WTC11 (cell line): ENCODE measurements at regions not wholly inside any gene's neighbourhood (a gene's known extent, or its start where the extent isn't known, plus 50 kb on each side); places are given as distances from the start of the nearest gene placed in this dataset.

Experiments
- ATAC-seq: fragments of 200-7000 bp; cut with Tn5 transposase; 2 replicates; pipeline ENCODE4 v1.10.0; 2021; ENCODE audit warnings: mild to moderate bottlenecking, moderate library complexity
- CTCF ChIA-PET: fragments of 300-600 bp; sonication (Branson Sonifier 250); formaldehyde crosslinking; loops from one replicate; lab custom pipeline; 2021; ENCODE audit warnings: antibody characterized with exemption; lab: Charles Lee
- POLR2A ChIA-PET: fragments of 350-600 bp; sonication (Branson Sonifier 250); formaldehyde crosslinking; loops from one replicate; lab custom pipeline; 2021; ENCODE audit warnings: antibody characterized with exemption; lab: Charles Lee
- DNase-seq: peaks from one replicate; pipeline ENCODE4 v3.0.0; 2021; ENCODE audit warnings: low spot score
- H3K27ac Mint-ChIP-seq: 2 replicates; pipeline ENCODE4 v1.8.0; 2021; ENCODE audit warnings: mixed read lengths
- H3K27me3 Mint-ChIP-seq: 2 replicates; pipeline ENCODE4 v1.8.0; 2021; ENCODE audit warnings: low read depth, mild to moderate bottlenecking, moderate library complexity, mixed read lengths
- H3K36me3 Mint-ChIP-seq: 2 replicates; pipeline ENCODE4 v1.8.0; 2021; ENCODE audit warnings: mixed read lengths
- H3K4me1 Mint-ChIP-seq: 2 replicates; pipeline ENCODE4 v1.8.0; 2022; ENCODE audit warnings: mixed read lengths
- H3K4me3 Mint-ChIP-seq: 2 replicates; pipeline ENCODE4 v1.8.0; 2021; ENCODE audit warnings: mild to moderate bottlenecking, moderate library complexity, mixed read lengths
- H3K9me3 Mint-ChIP-seq: 2 replicates; pipeline ENCODE4 v1.8.0; 2021; ENCODE audit warnings: mixed read lengths
- EMX1 ChIP-seq: fragments of 250-450 bp; sonication (Bioruptor Pico); IDR thresholded peaks from 2 replicates; pipeline ENCODE4 v1.8.0; 2021; ENCODE audit warnings: mild to moderate bottlenecking
- ESRRA ChIP-seq: sonication (generic); formaldehyde crosslinking; IDR thresholded peaks from 2 replicates; pipeline ENCODE4 v1.8.1; 2022; ENCODE audit warnings: mild to moderate bottlenecking, missing genetic modification reagents, borderline replicate concordance
- ETV6 ChIP-seq: sonication (generic); formaldehyde crosslinking; IDR thresholded peaks from 2 replicates; pipeline ENCODE4 v1.8.1; 2022; ENCODE audit warnings: mild to moderate bottlenecking, missing genetic modification reagents
- FOXK1 ChIP-seq: sonication (generic); formaldehyde crosslinking; IDR thresholded peaks from 2 replicates; pipeline ENCODE4 v1.8.0; 2022; ENCODE audit warnings: mild to moderate bottlenecking, moderate library complexity, missing genetic modification reagents
- GRHL2 ChIP-seq: fragments of 250-450 bp; sonication (Bioruptor Pico); IDR thresholded peaks from 2 replicates; pipeline ENCODE4 v1.8.0; 2022; ENCODE audit warnings: mild to moderate bottlenecking, moderate library complexity; ENCODE audit not compliant: insufficient replicate concordance, severe bottlenecking
- NFYB ChIP-seq: sonication (generic); formaldehyde crosslinking; conservative IDR thresholded peaks from 2 replicates; pipeline ENCODE4 v1.8.0; 2022; ENCODE audit warnings: low read depth, missing genetic modification reagents
- NR1H2 ChIP-seq: sonication (generic); formaldehyde crosslinking; IDR thresholded peaks from 2 replicates; pipeline ENCODE4 v1.9.0; 2021; ENCODE audit warnings: mild to moderate bottlenecking, moderate library complexity, missing genetic modification reagents
- OVOL2 ChIP-seq: fragments of 250-450 bp; sonication (Bioruptor Pico); IDR thresholded peaks from 2 replicates; pipeline ENCODE4 v1.9.0; 2021; ENCODE audit warnings: mild to moderate bottlenecking, borderline replicate concordance
- RELA ChIP-seq: sonication (generic); formaldehyde crosslinking; IDR thresholded peaks from 2 replicates; pipeline ENCODE4 v1.8.1; 2022; ENCODE audit warnings: missing genetic modification reagents, mild to moderate bottlenecking, borderline replicate concordance
- SMAD3 ChIP-seq: sonication (generic); formaldehyde crosslinking; IDR thresholded peaks from 2 replicates; pipeline ENCODE4 v1.8.0; 2022; ENCODE audit warnings: missing genetic modification reagents, mild to moderate bottlenecking, borderline replicate concordance
- STAT6 ChIP-seq: sonication (generic); formaldehyde crosslinking; conservative IDR thresholded peaks from 2 replicates; pipeline ENCODE4 v1.8.1; 2023; ENCODE audit warnings: mild to moderate bottlenecking, low read depth, missing genetic modification reagents, moderate library complexity
- TCF7 ChIP-seq: sonication (generic); formaldehyde crosslinking; IDR thresholded peaks from 2 replicates; pipeline ENCODE4 v1.8.0; 2022; ENCODE audit warnings: mild to moderate bottlenecking, low read depth, missing genetic modification reagents, moderate library complexity
- TP53 ChIP-seq: sonication (generic); formaldehyde crosslinking; IDR thresholded peaks from 2 replicates; pipeline ENCODE4 v1.8.1; 2023; ENCODE audit warnings: mild to moderate bottlenecking, missing genetic modification reagents
- ZNF263 ChIP-seq: sonication (generic); formaldehyde crosslinking; IDR thresholded peaks from 2 replicates; pipeline ENCODE4 v1.8.1; 2022; ENCODE audit warnings: low read depth, mild to moderate bottlenecking, moderate library complexity, missing genetic modification reagents
- TF ChIP-seq, protein P1 (sequence below): sonication (generic); formaldehyde crosslinking; IDR thresholded peaks from 2 replicates; pipeline ENCODE4 v1.8.1; 2023; ENCODE audit warnings: mild to moderate bottlenecking, moderate library complexity, missing genetic modification reagents
- TF ChIP-seq, protein P2 (sequence below): sonication (generic); formaldehyde crosslinking; IDR thresholded peaks from 2 replicates; pipeline ENCODE4 v1.8.1; 2022; ENCODE audit warnings: low read depth, missing genetic modification reagents, borderline replicate concordance
- TF ChIP-seq, protein P3 (sequence below): sonication (generic); formaldehyde crosslinking; IDR thresholded peaks from 2 replicates; pipeline ENCODE4 v1.8.0; 2023; ENCODE audit warnings: missing genetic modification reagents
- TF ChIP-seq, protein P4 (sequence below): sonication (generic); formaldehyde crosslinking; IDR thresholded peaks from 2 replicates; pipeline ENCODE4 v1.8.0; 2023; ENCODE audit warnings: missing genetic modification reagents, mild to moderate bottlenecking, borderline replicate concordance
- TF ChIP-seq, protein P5 (sequence below): sonication (generic); formaldehyde crosslinking; IDR thresholded peaks from 2 replicates; pipeline ENCODE4 v1.8.0; 2022; ENCODE audit warnings: mild to moderate bottlenecking, missing genetic modification reagents

DNA sequence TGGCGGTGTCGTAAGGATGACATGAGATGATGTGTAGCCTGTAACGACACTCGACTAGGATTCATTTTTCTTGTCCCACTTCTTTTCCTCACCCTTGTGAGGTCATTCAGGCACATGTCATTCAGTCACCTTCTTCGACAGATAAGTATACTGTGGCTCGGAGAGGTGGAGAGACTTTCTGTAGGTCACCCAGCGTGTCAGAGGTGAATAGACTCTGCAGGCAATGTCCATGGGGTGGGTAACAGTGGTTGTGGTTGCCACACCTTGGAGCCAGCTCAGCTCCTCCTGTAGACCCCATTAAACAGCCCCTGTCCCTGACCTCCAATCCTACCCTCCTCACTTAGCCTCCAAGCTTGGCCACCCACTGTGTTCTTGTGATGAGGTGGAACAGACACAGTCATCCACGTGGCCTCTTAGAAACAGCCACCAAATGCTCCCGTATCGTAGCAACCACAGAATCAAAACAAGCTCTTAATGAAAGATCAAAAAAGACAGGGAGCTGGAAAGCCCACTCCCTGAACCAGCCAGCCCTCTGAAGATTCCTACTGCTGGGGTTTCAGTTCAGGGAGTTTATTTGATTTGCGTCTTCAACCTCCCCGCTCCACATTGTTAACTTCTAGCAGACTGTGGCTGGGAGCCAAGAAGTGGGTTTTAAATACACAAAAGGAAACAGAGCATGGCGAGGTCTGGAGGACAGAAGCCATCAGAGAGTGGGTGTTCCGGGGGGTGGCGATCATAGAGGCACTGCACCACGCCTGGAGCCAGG, 89.0 kb upstream of the GRK3 start:
- no peak for TF ChIP-seq TCF7
- TF ChIP-seq OVOL2 (CRISPR knock-in tag): no peak
- TF ChIP-seq NR1H2 (CRISPR knock-in tag): no peak
- TF ChIP-seq, protein P1, sequence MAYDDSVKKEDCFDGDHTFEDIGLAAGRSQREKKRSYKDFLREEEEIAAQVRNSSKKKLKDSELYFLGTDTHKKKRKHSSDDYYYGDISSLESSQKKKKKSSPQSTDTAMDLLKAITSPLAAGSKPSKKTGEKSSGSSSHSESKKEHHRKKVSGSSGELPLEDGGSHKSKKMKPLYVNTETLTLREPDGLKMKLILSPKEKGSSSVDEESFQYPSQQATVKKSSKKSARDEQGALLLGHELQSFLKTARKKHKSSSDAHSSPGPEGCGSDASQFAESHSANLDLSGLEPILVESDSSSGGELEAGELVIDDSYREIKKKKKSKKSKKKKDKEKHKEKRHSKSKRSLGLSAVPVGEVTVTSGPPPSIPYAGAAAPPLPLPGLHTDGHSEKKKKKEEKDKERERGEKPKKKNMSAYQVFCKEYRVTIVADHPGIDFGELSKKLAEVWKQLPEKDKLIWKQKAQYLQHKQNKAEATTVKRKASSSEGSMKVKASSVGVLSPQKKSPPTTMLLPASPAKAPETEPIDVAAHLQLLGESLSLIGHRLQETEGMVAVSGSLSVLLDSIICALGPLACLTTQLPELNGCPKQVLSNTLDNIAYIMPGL (CRISPR knock-in tag): no peak
- no peak for TF ChIP-seq NFYB
- TF ChIP-seq, protein P2, sequence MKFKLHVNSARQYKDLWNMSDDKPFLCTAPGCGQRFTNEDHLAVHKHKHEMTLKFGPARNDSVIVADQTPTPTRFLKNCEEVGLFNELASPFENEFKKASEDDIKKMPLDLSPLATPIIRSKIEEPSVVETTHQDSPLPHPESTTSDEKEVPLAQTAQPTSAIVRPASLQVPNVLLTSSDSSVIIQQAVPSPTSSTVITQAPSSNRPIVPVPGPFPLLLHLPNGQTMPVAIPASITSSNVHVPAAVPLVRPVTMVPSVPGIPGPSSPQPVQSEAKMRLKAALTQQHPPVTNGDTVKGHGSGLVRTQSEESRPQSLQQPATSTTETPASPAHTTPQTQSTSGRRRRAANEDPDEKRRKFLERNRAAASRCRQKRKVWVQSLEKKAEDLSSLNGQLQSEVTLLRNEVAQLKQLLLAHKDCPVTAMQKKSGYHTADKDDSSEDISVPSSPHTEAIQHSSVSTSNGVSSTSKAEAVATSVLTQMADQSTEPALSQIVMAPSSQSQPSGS (CRISPR knock-in tag): no peak
- no peak for TF ChIP-seq ESRRA (CRISPR knock-in tag)
- TF ChIP-seq ZNF263 (CRISPR knock-in tag): no peak
- no peak for TF ChIP-seq ETV6 (CRISPR knock-in tag)
- no peak for TF ChIP-seq SMAD3 (CRISPR knock-in tag)
- no peak for TF ChIP-seq FOXK1
- TF ChIP-seq, protein P3, sequence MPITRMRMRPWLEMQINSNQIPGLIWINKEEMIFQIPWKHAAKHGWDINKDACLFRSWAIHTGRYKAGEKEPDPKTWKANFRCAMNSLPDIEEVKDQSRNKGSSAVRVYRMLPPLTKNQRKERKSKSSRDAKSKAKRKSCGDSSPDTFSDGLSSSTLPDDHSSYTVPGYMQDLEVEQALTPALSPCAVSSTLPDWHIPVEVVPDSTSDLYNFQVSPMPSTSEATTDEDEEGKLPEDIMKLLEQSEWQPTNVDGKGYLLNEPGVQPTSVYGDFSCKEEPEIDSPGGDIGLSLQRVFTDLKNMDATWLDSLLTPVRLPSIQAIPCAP (CRISPR knock-in tag): no peak
- Mint-ChIP-seq H3K9me3 (peaks cover 11% of the 10 kb centered on the region), H3K4me3 (no peak overlapping the region), H3K36me3 (peaks cover 13% of the 10 kb centered on the region), H3K27ac (no peak overlapping the region), H3K4me1 (no peaks in the 10 kb centered on the region), H3K27me3 (no peaks in the 10 kb centered on the region)
- CTCF ChIA-PET: no interaction called here
- ATAC-seq (no peak), DNase-seq (no peak)
- POLR2A ChIA-PET: no interaction called here

- ChIA-PET POLR2A (no interaction called here), CTCF (no interaction called here)
- Mint-ChIP-seq H3K27me3 (no peaks in the 10 kb centered on the region), H3K9me3 (peaks cover 15% of the 10 kb centered on the region), H3K4me3 (no peak overlapping the region), H3K27ac (no peak overlapping the region), H3K36me3 (peaks cover 25% of the 10 kb centered on the region), H3K4me1 (no peaks in the 10 kb centered on the region)
- DNase-seq (no peak), ATAC-seq (no peak)
- no peak for TF ChIP-seq EMX1 (CRISPR knock-in tag)
- no peak for TF ChIP-seq STAT6 (CRISPR knock-in tag)
- TF ChIP-seq GRHL2 (CRISPR knock-in tag): no peak
Observed at GRCh38 chr22:25477358-25477757, 87.1 kb upstream of the GRK3 start.

GRCh38 chr22:25478111-25478510, 86.4 kb upstream of the GRK3 start:
- Mint-ChIP-seq H3K27me3 (no peaks in the 10 kb centered on the region), H3K4me1 (no peaks in the 10 kb centered on the region), H3K36me3 (peaks cover 27% of the 10 kb centered on the region), H3K27ac (no peak overlapping the region), H3K9me3 (peaks cover 15% of the 10 kb centered on the region), H3K4me3 (no peak overlapping the region)
- ATAC-seq (no peak), DNase-seq (no peak)
- CTCF ChIA-PET: no interaction called here
- POLR2A ChIA-PET: no interaction called here
- TF ChIP-seq NR1H2 (CRISPR knock-in tag) (no peak), RELA (CRISPR knock-in tag) (no peak), NFYB (no peak), TP53 (CRISPR knock-in tag) (no peak)
- TF ChIP-seq, protein P4, sequence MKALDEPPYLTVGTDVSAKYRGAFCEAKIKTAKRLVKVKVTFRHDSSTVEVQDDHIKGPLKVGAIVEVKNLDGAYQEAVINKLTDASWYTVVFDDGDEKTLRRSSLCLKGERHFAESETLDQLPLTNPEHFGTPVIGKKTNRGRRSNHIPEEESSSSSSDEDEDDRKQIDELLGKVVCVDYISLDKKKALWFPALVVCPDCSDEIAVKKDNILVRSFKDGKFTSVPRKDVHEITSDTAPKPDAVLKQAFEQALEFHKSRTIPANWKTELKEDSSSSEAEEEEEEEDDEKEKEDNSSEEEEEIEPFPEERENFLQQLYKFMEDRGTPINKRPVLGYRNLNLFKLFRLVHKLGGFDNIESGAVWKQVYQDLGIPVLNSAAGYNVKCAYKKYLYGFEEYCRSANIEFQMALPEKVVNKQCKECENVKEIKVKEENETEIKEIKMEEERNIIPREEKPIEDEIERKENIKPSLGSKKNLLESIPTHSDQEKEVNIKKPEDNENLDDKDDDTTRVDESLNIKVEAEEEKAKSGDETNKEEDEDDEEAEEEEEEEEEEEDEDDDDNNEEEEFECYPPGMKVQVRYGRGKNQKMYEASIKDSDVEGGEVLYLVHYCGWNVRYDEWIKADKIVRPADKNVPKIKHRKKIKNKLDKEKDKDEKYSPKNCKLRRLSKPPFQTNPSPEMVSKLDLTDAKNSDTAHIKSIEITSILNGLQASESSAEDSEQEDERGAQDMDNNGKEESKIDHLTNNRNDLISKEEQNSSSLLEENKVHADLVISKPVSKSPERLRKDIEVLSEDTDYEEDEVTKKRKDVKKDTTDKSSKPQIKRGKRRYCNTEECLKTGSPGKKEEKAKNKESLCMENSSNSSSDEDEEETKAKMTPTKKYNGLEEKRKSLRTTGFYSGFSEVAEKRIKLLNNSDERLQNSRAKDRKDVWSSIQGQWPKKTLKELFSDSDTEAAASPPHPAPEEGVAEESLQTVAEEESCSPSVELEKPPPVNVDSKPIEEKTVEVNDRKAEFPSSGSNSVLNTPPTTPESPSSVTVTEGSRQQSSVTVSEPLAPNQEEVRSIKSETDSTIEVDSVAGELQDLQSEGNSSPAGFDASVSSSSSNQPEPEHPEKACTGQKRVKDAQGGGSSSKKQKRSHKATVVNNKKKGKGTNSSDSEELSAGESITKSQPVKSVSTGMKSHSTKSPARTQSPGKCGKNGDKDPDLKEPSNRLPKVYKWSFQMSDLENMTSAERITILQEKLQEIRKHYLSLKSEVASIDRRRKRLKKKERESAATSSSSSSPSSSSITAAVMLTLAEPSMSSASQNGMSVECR (CRISPR knock-in tag): no peak
- TF ChIP-seq, protein P5, sequence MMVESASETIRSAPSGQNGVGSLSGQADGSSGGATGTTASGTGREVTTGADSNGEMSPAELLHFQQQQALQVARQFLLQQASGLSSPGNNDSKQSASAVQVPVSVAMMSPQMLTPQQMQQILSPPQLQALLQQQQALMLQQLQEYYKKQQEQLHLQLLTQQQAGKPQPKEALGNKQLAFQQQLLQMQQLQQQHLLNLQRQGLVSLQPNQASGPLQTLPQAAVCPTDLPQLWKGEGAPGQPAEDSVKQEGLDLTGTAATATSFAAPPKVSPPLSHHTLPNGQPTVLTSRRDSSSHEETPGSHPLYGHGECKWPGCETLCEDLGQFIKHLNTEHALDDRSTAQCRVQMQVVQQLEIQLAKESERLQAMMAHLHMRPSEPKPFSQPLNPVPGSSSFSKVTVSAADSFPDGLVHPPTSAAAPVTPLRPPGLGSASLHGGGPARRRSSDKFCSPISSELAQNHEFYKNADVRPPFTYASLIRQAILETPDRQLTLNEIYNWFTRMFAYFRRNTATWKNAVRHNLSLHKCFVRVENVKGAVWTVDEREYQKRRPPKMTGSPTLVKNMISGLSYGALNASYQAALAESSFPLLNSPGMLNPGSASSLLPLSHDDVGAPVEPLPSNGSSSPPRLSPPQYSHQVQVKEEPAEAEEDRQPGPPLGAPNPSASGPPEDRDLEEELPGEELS (CRISPR knock-in tag): no peak
